HCT116 (cell line): ENCODE measurements at regions not wholly inside any gene's neighbourhood (a gene's known extent, or its start where the extent isn't known, plus 50 kb on each side); places are given as distances from the start of the nearest gene placed in this dataset.

Experiments used
- CEBPB ChIP-seq: IDR thresholded peaks from 2 replicates; pipeline ENCODE4 v1.6.1; 2012; ENCODE audit warnings: low read depth
- CTCF ChIP-seq, 3 experiments: fragments of 200-600 bp in 1 of 3; sonication (generic) in 1 of 3; IDR thresholded peaks in 2 of 3; conservative IDR thresholded peaks in 1 of 3; 2 replicates each; pipeline ENCODE4 v1.5.1; 2012 to 2017; ENCODE audit warnings: low read depth in 2 of 3, low read length in 2 of 3, antibody characterized with exemption in 1 of 3, borderline replicate concordance in 1 of 3, control low read depth in 1 of 3, mild to moderate bottlenecking in 1 of 3, mixed read lengths in 1 of 3, mixed run types in 1 of 3, moderate library complexity in 1 of 3; ENCODE audit not compliant: insufficient read depth in 1 of 3
- EZH2 ChIP-seq: fragments of 200-600 bp; sonication (generic); IDR thresholded peaks from 2 replicates; pipeline ENCODE4 v1.6.1; 2017; ENCODE audit warnings: antibody characterized with exemption, mixed run types
- EZH2phosphoT487 ChIP-seq: fragments of 200-600 bp; IDR thresholded peaks from 2 replicates; pipeline ENCODE4 v1.6.1; 2018; ENCODE audit warnings: antibody characterized with exemption, borderline replicate concordance
- JUND ChIP-seq: IDR thresholded peaks from 2 replicates; pipeline ENCODE4 v1.6.1; 2012
- MAX ChIP-seq: IDR thresholded peaks from 2 replicates; pipeline ENCODE4 v1.6.1; 2012
- RAD21 ChIP-seq: IDR thresholded peaks from 2 replicates; pipeline ENCODE4 v1.6.1; 2012; ENCODE audit warnings: low read depth, mild to moderate bottlenecking
- SIN3A ChIP-seq: IDR thresholded peaks from 2 replicates; pipeline ENCODE4 v1.6.1; 2012; ENCODE audit warnings: low read depth
- ZNF274 ChIP-seq: fragments of 200-500 bp; sonication (Bioruptor generic); IDR thresholded peaks from 2 replicates; pipeline ENCODE4 v1.6.1; 2014; ENCODE audit warnings: mild to moderate bottlenecking, low read depth, low read length, inconsistent platforms

- no peak for TF ChIP-seq CTCF (IDR thresholded peaks at IDR 0.05 in 2 of 3, conservative IDR thresholded peaks at IDR 0.05 in 1 of 3; ENCODE audit: borderline replicate concordance in 1 of 3, insufficient read depth in 1 of 3, low read depth in 2 of 3, low read length in 2 of 3)
- no peak for TF ChIP-seq RAD21
- TF ChIP-seq SIN3A, result no peak
- TF ChIP-seq MAX, result no peak
- TF ChIP-seq CEBPB, result no peak
- TF ChIP-seq ZNF274, result no peak
- TF ChIP-seq JUND, result no peak
- no peak for TF ChIP-seq EZH2
- TF ChIP-seq EZH2phosphoT487, result no peak
Observed at GRCh38 chr12:71021491-71021890, 101.0 kb upstream of the PTPRR start.
